Endothelial cell of umbilical vein (primary cell): ENCODE measurements at regions not wholly inside any gene's neighbourhood (a gene's known extent, or its start where the extent isn't known, plus 50 kb on each side); places are given as distances from the start of the nearest gene placed in this dataset.

Experiments used
- BruUV-seq: library from RNA; stranded (reverse); fragments of 400-500 nt; replicated peaks from 2 replicates; lab custom pipeline; 2021; lab: Mats Ljungman, UMichigan
- CTCF ChIA-PET: fragments of 300-600, 350-600 bp; sonication (Branson Sonifier 250); formaldehyde crosslinking; loops from one replicate; lab custom pipeline; 2021; ENCODE audit warnings: antibody characterized with exemption, inconsistent platforms; lab: Charles Lee
- POLR2A ChIA-PET: fragments of 300-600, 350-600 bp; sonication (Branson Sonifier 250); formaldehyde crosslinking; loops from one replicate; lab custom pipeline; 2021; ENCODE audit warnings: antibody characterized with exemption, inconsistent platforms; lab: Charles Lee
- DNase-seq: peaks from one replicate; pipeline ENCODE4 v3.0.0-alpha.2; 2011; ENCODE audit warnings: low read depth, low spot score
- FAIRE-seq: peaks from 2 replicates; lab custom pipeline; 2011; peaks lifted over from hg19 to GRCh38; lab: Jason Lieb, UNC
- H2AFZ ChIP-seq: 2 replicates; pipeline ENCODE4 v1.6.0; 2012; ENCODE audit warnings: low read depth, low read length, control low read depth, inconsistent platforms
- H3K27ac ChIP-seq: 2 replicates; pipeline ENCODE4 v1.5.1; 2011; ENCODE audit warnings: low read depth, mild to moderate bottlenecking, control low read depth, low read length, moderate library complexity; ENCODE audit not compliant: insufficient read depth
- H3K27me3 ChIP-seq, 2 experiments: 2 replicates each; pipeline versions ENCODE4 v1.6.0 to v1.6.1; 2011; ENCODE audit warnings: low read length in 2 of 2, mixed read lengths in 1 of 2; ENCODE audit not compliant: control insufficient read depth in 2 of 2, insufficient read depth in 2 of 2
- H3K36me3 ChIP-seq, 2 experiments: 2 replicates in 1 of 2; 3 replicates in 1 of 2; pipeline ENCODE4 v1.5.1; 2011; ENCODE audit warnings: low read length in 2 of 2, mild to moderate bottlenecking in 1 of 2, moderate library complexity in 1 of 2; ENCODE audit not compliant: control insufficient read depth in 2 of 2, insufficient read depth in 2 of 2; ENCODE audit errors: extremely low read depth in 1 of 2
- H3K4me1 ChIP-seq: 3 replicates; pipeline ENCODE4 v1.5.1; 2011; ENCODE audit warnings: mild to moderate bottlenecking, low read length; ENCODE audit not compliant: control insufficient read depth, insufficient read depth; ENCODE audit errors: extremely low read depth
- H3K4me2 ChIP-seq: 2 replicates; pipeline ENCODE4 v1.6.1; 2011; ENCODE audit warnings: low read length, control low read depth, mixed read lengths; ENCODE audit not compliant: insufficient read depth
- H3K4me3 ChIP-seq, 3 experiments: fragments of 200-600 bp in 1 of 3; sonication (generic), shearing (Covaris generic) in 1 of 3; replicated peaks in 1 of 3; 2 replicates each; pipeline ENCODE4 v1.5.1; 2011 to 2016; ENCODE audit warnings: control low read depth in 3 of 3, low read length in 3 of 3, mild to moderate bottlenecking in 2 of 3, inconsistent platforms in 1 of 3, low read depth in 1 of 3, moderate library complexity in 1 of 3; ENCODE audit not compliant: insufficient read depth in 1 of 3
- H3K79me2 ChIP-seq: 2 replicates; pipeline ENCODE4 v1.6.0; 2012; ENCODE audit warnings: low read length, inconsistent platforms; ENCODE audit not compliant: control insufficient read depth, insufficient read depth
- H3K9ac ChIP-seq: replicated peaks from 2 replicates; pipeline ENCODE3; 2011; ENCODE audit warnings: low read length, control low read depth; ENCODE audit not compliant: insufficient read depth; ENCODE audit errors: extremely low read depth
- H3K9me1 ChIP-seq: replicated peaks from 3 replicates; pipeline ENCODE4 v1.6.0; 2011; ENCODE audit warnings: mild to moderate bottlenecking, low read length; ENCODE audit not compliant: control insufficient read depth, insufficient read depth; ENCODE audit errors: extremely low read depth
- H3K9me3 ChIP-seq: replicated peaks from 2 replicates; pipeline ENCODE4 v1.5.1; 2012; ENCODE audit warnings: low read length, inconsistent platforms; ENCODE audit not compliant: control insufficient read depth, insufficient read depth
- H4K20me1 ChIP-seq: replicated peaks from 2 replicates; pipeline ENCODE3; 2011; ENCODE audit warnings: mild to moderate bottlenecking, low read length; ENCODE audit not compliant: control insufficient read depth, insufficient read depth; ENCODE audit errors: extremely low read depth
- CTCF ChIP-seq, 2 donors: IDR thresholded peaks; 1 replicate in 1 of 2; 2 replicates in 1 of 2; pipeline ENCODE4 v1.5.1; 2011; ENCODE audit warnings: low read length in 2 of 2, mild to moderate bottlenecking in 2 of 2, moderate library complexity in 2 of 2, control low read depth in 1 of 2, inconsistent platforms in 1 of 2, low read depth in 1 of 2; ENCODE audit not compliant: insufficient read depth in 1 of 2; ENCODE audit errors: extremely low read depth in 1 of 2
- EZH2 ChIP-seq: IDR thresholded peaks from 2 replicates; pipeline ENCODE4 v1.6.1; 2012; ENCODE audit warnings: borderline replicate concordance, low read depth, mild to moderate bottlenecking, moderate library complexity, low read length, inconsistent platforms; ENCODE audit not compliant: severe bottlenecking
- FOS ChIP-seq: IDR thresholded peaks from 2 replicates; pipeline ENCODE4 v1.6.1; 2011; ENCODE audit warnings: mild to moderate bottlenecking, low read length, moderate library complexity, borderline replicate concordance; ENCODE audit not compliant: insufficient read depth
- GATA2 ChIP-seq: IDR thresholded peaks from 2 replicates; pipeline ENCODE4 v1.7.0; 2011; ENCODE audit warnings: low read depth, mild to moderate bottlenecking, moderate library complexity, mixed read lengths, low read length; ENCODE audit not compliant: insufficient read length, insufficient read depth
- JUN ChIP-seq: IDR thresholded peaks from 2 replicates; pipeline ENCODE4 v1.6.1; 2011; ENCODE audit warnings: borderline replicate concordance, low read depth; ENCODE audit not compliant: insufficient read length, insufficient read depth
- MAX ChIP-seq: IDR thresholded peaks from 2 replicates; pipeline ENCODE4 v1.6.1; 2011; ENCODE audit not compliant: insufficient read depth, insufficient read length
- MYC ChIP-seq: IDR thresholded peaks from one replicate; pipeline ENCODE4 v1.6.1; 2011; ENCODE audit warnings: mild to moderate bottlenecking, low read depth, low read length
- POLR2A ChIP-seq: IDR thresholded peaks from 2 replicates; pipeline ENCODE4 v1.6.1; 2012; ENCODE audit warnings: low read depth, mild to moderate bottlenecking, control low read depth, low read length
- POLR2AphosphoS5 ChIP-seq: IDR thresholded peaks from 2 replicates; pipeline ENCODE4 v1.6.1; 2012; ENCODE audit warnings: low read depth, mild to moderate bottlenecking, control low read depth, low read length, moderate library complexity; ENCODE audit not compliant: insufficient read depth
- dilution Hi-C: fragments of 300-500 bp; cut with MboI; formaldehyde crosslinking; loops from one replicate; pipeline ENCODE4 v1.15.0; 2019; ENCODE audit warnings: low sequenced_read_pairs; ENCODE audit not compliant: extremely low pct_ligation_motif_present
- intact Hi-C: fragments of 100-400 bp; cut with micrococcal nuclease; formaldehyde crosslinking; loops from one replicate; pipeline ENCODE4 v1.10.0; 2022

- TF ChIP-seq GATA2 (no peak), JUN (no peak), POLR2AphosphoS5 (no peak), FOS (no peak), EZH2 (no peak), MAX (no peak), MYC (no peak), CTCF (IDR thresholded peaks at IDR 0.05; ENCODE audit: extremely low read depth in 1 of 2, insufficient read depth in 1 of 2, low read depth in 1 of 2, low read length in 2 of 2) (no peak), POLR2A (no peak)
- DNase-seq (no peak), FAIRE-seq (no peak)
- dilution Hi-C loops (no loop called here), intact Hi-C loops (no loop called here)
- POLR2A ChIA-PET: no interaction called here
- no peak overlapping the region for H3K9ac ChIP-seq
- CTCF ChIA-PET: no interaction called here
- no peaks in the 10 kb centered on the region for H3K27me3 ChIP-seq
- no peak overlapping the region for H3K27ac ChIP-seq
- no peaks in the 10 kb centered on the region for H3K9me1 ChIP-seq
- H3K9me3 ChIP-seq: no peaks in the 10 kb centered on the region
- H3K4me2 ChIP-seq: no peak overlapping the region
- H3K4me3 ChIP-seq: no peak overlapping the region
- H3K4me1 ChIP-seq: peaks cover 11% of the 10 kb centered on the region
- no peaks in the 10 kb centered on the region for H4K20me1 ChIP-seq
- H2AFZ ChIP-seq: no peak overlapping the region
- no TSS peak for BruUV-seq
- no peaks in the 10 kb centered on the region for H3K79me2 ChIP-seq
- H3K36me3 ChIP-seq: no peaks in the 10 kb centered on the region
These were observed 293.4 kb upstream of the PTGER4 start for GRCh38 chr5:40386289-40386688.
